ENCODE measurements at regions not wholly inside any gene's neighbourhood (a gene's known extent, or its start where the extent isn't known, plus 50 kb on each side); places are given as distances from the start of the nearest gene placed in this dataset.

DNA sequence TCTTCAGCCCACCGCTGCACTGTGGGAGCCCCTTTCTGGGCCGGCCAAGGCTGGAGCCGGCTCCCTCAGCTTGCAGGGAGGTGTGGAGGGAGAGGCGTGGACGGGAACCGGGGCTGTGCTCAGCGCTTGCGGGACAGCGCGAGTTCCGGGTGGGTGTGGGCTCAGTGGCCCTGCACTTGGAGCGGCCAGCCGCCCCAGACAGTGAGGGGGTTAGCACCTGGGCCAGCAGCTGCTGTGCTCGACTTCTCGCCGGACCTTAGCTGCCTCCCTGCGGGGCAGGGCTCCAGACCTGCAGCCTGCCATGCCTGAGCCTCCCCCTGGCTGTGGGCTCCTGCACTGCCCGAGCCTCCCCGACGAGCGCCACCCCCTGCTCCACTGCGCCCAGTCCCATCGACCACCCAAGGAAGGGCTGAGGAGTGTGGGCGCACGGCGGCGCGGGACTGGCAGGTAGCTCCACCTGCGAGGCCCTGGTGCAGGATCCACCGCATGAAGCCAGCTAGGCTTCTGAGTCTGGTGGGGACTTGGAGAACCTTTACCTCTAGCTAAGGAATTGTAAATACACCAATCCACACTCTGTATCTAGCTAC lies 92.9 kb upstream of the MAST4 start:
- H3K79me2 ChIP-seq (ENCODE audit: insufficient read depth, low read depth, low read length): no peaks in the 10 kb centered on the region
- H3K4me1 ChIP-seq (ENCODE audit: insufficient read depth, low read length, poor library complexity, severe bottlenecking): no peaks in the 10 kb centered on the region
- H2AFZ ChIP-seq (ENCODE audit: low read length): no peak overlapping the region
- CTCF ChIA-PET (ENCODE audit: unreplicated experiment): no interaction called here
- DNase-seq (ENCODE audit: low spot score): no peak
- H3K9me3 ChIP-seq (ENCODE audit: low read length): no peaks in the 10 kb centered on the region
- no peaks in the 10 kb centered on the region for H4K20me1 ChIP-seq (ENCODE audit: insufficient read depth, low read length)
- BruUV-seq (replicated peaks): no TSS peak
- TF ChIP-seq, protein P1, sequence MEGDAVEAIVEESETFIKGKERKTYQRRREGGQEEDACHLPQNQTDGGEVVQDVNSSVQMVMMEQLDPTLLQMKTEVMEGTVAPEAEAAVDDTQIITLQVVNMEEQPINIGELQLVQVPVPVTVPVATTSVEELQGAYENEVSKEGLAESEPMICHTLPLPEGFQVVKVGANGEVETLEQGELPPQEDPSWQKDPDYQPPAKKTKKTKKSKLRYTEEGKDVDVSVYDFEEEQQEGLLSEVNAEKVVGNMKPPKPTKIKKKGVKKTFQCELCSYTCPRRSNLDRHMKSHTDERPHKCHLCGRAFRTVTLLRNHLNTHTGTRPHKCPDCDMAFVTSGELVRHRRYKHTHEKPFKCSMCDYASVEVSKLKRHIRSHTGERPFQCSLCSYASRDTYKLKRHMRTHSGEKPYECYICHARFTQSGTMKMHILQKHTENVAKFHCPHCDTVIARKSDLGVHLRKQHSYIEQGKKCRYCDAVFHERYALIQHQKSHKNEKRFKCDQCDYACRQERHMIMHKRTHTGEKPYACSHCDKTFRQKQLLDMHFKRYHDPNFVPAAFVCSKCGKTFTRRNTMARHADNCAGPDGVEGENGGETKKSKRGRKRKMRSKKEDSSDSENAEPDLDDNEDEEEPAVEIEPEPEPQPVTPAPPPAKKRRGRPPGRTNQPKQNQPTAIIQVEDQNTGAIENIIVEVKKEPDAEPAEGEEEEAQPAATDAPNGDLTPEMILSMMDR (conservative IDR thresholded peaks at IDR 0.05; ENCODE audit: low read length): no peak
- no peak for TF ChIP-seq EZH2phosphoT487 (IDR thresholded peaks at IDR 0.05; ENCODE audit: borderline replicate concordance, low read depth, low read length)
- H3K4me3 ChIP-seq (ENCODE audit: low read depth, low read length, poor library complexity, severe bottlenecking): no peak overlapping the region
- no peak overlapping the region for H3K4me2 ChIP-seq (ENCODE audit: low read length)
- POLR2A ChIA-PET: no interaction called here
- intact Hi-C loops (cut with micrococcal nuclease; ENCODE audit: unreplicated experiment): no loop called here
- no peaks in the 10 kb centered on the region for H3K9me2 ChIP-seq (ENCODE audit: insufficient read depth, low read length)
- H3K36me3 ChIP-seq (ENCODE audit: insufficient read depth, low read length): no peaks in the 10 kb centered on the region
- no peak overlapping the region for H3K27ac ChIP-seq (ENCODE audit: low read depth, low read length, poor library complexity, severe bottlenecking)

DNA sequence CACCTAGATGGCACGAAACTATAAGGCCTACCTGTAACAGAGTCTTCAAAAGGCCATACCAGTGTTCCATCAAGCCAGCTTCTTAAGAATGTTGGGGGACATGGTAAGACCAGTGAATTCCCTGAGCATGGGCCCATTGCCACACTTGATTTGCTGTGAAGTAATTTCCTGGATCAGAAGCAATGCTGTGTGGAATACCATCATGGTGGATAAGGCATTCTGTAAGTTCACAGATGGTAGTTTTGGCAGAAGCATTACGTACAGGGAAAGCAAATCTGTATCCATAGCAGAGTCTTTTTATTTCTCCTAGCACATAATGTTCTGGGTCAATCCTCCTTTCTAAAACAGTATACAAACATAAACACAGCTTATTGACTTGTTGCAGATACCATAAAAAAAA lies 89.1 kb upstream of the MAST4 start:
- no peaks in the 10 kb centered on the region for H3K36me3 ChIP-seq (ENCODE audit: insufficient read depth, low read length)
- H3K4me2 ChIP-seq (ENCODE audit: low read length): no peak overlapping the region
- TF ChIP-seq, protein P1 (conservative IDR thresholded peaks at IDR 0.05; ENCODE audit: low read length): no peak
- TF ChIP-seq EZH2phosphoT487 (IDR thresholded peaks at IDR 0.05; ENCODE audit: borderline replicate concordance, low read depth, low read length): no peak
- no peak overlapping the region for H2AFZ ChIP-seq (ENCODE audit: low read length)
- DNase-seq (ENCODE audit: low spot score): no peak
- H3K9me3 ChIP-seq (ENCODE audit: low read length): no peaks in the 10 kb centered on the region
- no peaks in the 10 kb centered on the region for H4K20me1 ChIP-seq (ENCODE audit: insufficient read depth, low read length)
- H3K79me2 ChIP-seq (ENCODE audit: insufficient read depth, low read depth, low read length): no peaks in the 10 kb centered on the region
- H3K4me3 ChIP-seq (ENCODE audit: low read depth, low read length, poor library complexity, severe bottlenecking): no peak overlapping the region
- POLR2A ChIA-PET: no interaction called here
- H3K4me1 ChIP-seq (ENCODE audit: insufficient read depth, low read length, poor library complexity, severe bottlenecking): no peaks in the 10 kb centered on the region
- no peak overlapping the region for H3K27ac ChIP-seq (ENCODE audit: low read depth, low read length, poor library complexity, severe bottlenecking)
- no peaks in the 10 kb centered on the region for H3K9me2 ChIP-seq (ENCODE audit: insufficient read depth, low read length)
- no TSS peak for BruUV-seq (replicated peaks)
- CTCF ChIA-PET (ENCODE audit: unreplicated experiment): no interaction called here
- intact Hi-C loops (cut with micrococcal nuclease; ENCODE audit: unreplicated experiment): no loop called here

DNA sequence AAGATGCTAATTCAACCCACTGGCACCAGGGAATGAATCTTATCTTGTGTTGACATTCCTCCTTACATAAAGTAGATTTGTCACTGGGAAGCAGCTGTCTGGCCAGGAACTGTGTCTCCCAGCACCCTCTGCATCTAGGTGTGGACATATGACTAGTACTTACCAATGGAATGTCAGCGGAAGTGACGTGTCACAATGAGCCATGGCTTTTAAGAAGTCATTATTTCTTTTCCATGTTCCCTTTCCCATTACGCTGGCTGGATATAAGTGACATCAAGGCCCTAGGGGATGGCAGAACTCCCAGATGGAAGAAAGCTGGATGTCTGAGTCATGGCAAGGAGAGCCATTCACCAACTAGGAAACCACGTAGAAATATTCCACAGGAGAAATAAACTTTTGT lies 84.7 kb upstream of the MAST4 start:
- no TSS peak for BruUV-seq (replicated peaks)
- intact Hi-C loops (cut with micrococcal nuclease; ENCODE audit: unreplicated experiment): no loop called here
- H3K36me3 ChIP-seq (ENCODE audit: insufficient read depth, low read length): no peaks in the 10 kb centered on the region
- DNase-seq (ENCODE audit: low spot score): no peak
- CTCF ChIA-PET (ENCODE audit: unreplicated experiment): no interaction called here
- H3K27ac ChIP-seq (ENCODE audit: low read depth, low read length, poor library complexity, severe bottlenecking): no peak overlapping the region
- TF ChIP-seq, protein P1 (conservative IDR thresholded peaks at IDR 0.05; ENCODE audit: low read length): no peak
- POLR2A ChIA-PET: interaction anchor here (0.6 kb wide), 1 partner anchor 79 kb away, joined by 3 read pairs; no protein-coding TSS in a partner anchor
- no peaks in the 10 kb centered on the region for H3K9me2 ChIP-seq (ENCODE audit: insufficient read depth, low read length)
- no peaks in the 10 kb centered on the region for H3K9me3 ChIP-seq (ENCODE audit: low read length)
- H3K79me2 ChIP-seq (ENCODE audit: insufficient read depth, low read depth, low read length): no peaks in the 10 kb centered on the region
- peaks cover 9% of the 10 kb centered on the region for H3K4me1 ChIP-seq (ENCODE audit: insufficient read depth, low read length, poor library complexity, severe bottlenecking)
- no peaks in the 10 kb centered on the region for H4K20me1 ChIP-seq (ENCODE audit: insufficient read depth, low read length)
- H3K4me2 ChIP-seq (ENCODE audit: low read length): no peak overlapping the region
- H2AFZ ChIP-seq (ENCODE audit: low read length): no peak overlapping the region
- H3K4me3 ChIP-seq (ENCODE audit: low read depth, low read length, poor library complexity, severe bottlenecking): no peak overlapping the region
